ENCODE measurements at regions not wholly inside any gene's neighbourhood (a gene's known extent, or its start where the extent isn't known, plus 50 kb on each side); places are given as distances from the start of the nearest gene placed in this dataset.

DNA sequence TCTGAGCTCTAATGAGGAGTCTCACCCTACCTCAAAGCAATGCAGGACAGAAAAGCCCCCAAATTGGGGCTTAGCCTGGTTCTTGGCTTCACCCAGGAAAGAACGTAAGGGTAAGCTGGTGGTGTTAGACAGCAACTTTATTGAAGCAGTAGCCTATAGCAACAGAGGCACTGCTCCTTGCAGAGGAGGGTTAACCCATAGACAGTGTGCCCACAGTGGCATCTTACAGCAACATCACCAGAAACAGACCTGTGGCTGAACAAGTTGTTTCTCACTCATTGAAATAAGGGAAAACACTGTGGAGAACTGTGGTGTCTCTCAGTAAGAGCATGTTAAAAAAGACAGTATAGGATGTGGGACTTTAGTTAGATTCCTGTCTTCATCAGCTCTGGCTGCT, 80.4 kb upstream of the SPTLC3 start:
- Histone ChIP-seq H3K9me3 (no peaks in the 10 kb centered on the region), H3K27ac (no peak overlapping the region), H3K36me3 (no peaks in the 10 kb centered on the region), H3K4me1 (no peaks in the 10 kb centered on the region), H3K27me3 (no peaks in the 10 kb centered on the region), H3K4me3 (no peak overlapping the region)
- ATAC-seq (no peak), DNase-seq (no peak)
- intact Hi-C loops (cut with DNase I) = loop anchor here in 1 of 2 donors (5.0 kb wide), 1 partner anchor 179 kb away; no protein-coding TSS in a partner anchor
- TF ChIP-seq, protein P1, sequence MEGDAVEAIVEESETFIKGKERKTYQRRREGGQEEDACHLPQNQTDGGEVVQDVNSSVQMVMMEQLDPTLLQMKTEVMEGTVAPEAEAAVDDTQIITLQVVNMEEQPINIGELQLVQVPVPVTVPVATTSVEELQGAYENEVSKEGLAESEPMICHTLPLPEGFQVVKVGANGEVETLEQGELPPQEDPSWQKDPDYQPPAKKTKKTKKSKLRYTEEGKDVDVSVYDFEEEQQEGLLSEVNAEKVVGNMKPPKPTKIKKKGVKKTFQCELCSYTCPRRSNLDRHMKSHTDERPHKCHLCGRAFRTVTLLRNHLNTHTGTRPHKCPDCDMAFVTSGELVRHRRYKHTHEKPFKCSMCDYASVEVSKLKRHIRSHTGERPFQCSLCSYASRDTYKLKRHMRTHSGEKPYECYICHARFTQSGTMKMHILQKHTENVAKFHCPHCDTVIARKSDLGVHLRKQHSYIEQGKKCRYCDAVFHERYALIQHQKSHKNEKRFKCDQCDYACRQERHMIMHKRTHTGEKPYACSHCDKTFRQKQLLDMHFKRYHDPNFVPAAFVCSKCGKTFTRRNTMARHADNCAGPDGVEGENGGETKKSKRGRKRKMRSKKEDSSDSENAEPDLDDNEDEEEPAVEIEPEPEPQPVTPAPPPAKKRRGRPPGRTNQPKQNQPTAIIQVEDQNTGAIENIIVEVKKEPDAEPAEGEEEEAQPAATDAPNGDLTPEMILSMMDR (IDR thresholded peaks at IDR 0.05) = no peak

DNA sequence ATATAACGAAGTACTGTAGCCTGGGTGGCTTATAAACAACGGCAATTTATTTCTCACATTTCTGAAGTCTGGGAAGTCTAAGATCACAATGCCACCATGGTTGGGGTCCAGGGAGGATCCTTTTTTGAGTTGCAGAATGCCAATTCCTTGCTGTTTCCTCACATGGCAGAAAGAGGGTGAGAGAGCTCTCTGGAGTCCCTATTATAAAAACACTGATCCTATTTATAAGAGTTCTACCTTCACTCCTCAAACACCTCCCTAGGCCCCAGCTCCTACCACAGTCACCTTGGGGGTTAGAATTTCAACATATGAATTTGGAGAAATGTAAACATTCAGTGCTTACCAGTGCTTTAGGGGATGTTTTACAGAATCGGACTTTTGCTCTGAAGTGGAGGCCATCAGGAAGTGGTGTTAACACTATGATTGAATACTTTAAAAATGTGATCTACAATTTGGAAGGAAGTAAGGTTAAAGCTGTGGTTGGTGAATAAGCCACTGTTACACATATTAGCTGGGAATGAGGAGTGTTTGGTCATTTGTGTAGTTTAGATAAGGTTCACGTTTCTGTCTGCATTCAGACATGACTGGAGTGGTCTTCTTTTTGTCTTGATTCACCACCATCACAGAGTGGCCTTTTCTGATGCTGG, 79.9 kb upstream of the SPTLC3 start:
- Histone ChIP-seq H3K27ac (no peak overlapping the region), H3K4me1 (no peaks in the 10 kb centered on the region), H3K9me3 (no peaks in the 10 kb centered on the region), H3K4me3 (no peak overlapping the region), H3K36me3 (no peaks in the 10 kb centered on the region), H3K27me3 (no peaks in the 10 kb centered on the region)
- intact Hi-C loops (cut with DNase I) = loop anchor here in 1 of 2 donors (5.0 kb wide), 1 partner anchor 178 kb away; no protein-coding TSS in a partner anchor
- TF ChIP-seq, protein P1 (IDR thresholded peaks at IDR 0.05) = no peak
- DNase-seq (no peak), ATAC-seq (peak; percentile 44)

DNA sequence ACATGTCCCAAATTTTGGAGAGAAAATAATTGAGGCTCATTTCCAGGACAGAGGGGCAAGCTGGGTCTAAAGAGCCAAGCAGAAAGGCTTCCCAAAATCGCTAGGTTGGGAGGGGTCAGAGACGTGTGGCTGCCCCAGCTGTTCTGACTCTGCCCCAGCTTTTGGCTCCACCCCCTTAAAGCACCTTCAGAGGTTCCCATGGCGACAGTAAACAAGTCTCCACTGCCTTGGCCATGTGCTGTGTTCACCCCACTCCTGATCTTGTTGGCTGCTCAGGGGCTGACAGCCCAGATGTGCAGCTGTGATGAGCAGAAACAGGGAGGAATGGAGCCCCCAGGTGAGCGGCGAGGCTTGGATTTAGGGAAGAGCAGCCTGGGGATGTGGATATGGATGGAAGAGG, 72.8 kb upstream of the SPTLC3 start:
- Histone ChIP-seq H3K27me3 (no peaks in the 10 kb centered on the region), H3K27ac (no peak overlapping the region), H3K9me3 (no peaks in the 10 kb centered on the region), H3K36me3 (no peaks in the 10 kb centered on the region), H3K4me3 (no peak overlapping the region), H3K4me1 (no peaks in the 10 kb centered on the region)
- DNase-seq (no peak), ATAC-seq (peak; percentile 43)
- intact Hi-C loops (cut with DNase I) = no loop called here
- TF ChIP-seq, protein P1 (IDR thresholded peaks at IDR 0.05) = no peak

DNA sequence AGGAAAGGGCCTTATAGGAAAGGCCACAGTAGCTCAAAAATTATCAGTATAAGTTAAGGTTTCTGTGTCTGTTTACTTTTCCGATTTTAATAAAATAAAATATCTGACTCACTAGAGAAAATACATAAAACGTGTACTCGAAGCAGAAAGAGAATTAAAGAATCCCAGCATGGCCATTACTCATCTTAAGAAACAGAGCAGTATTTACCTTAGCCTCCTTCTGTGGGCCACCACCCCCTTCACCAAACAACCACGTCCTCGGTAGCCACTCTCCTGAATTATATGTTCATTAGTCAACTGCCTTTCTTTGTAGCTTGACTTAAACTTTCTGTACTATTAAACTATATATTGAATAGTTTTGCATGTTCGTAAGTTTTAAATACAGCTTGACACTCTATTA, 72.2 kb upstream of the SPTLC3 start:
- intact Hi-C loops (cut with DNase I) = no loop called here
- H3K27me3 ChIP-seq = no peaks in the 10 kb centered on the region
- TF ChIP-seq, protein P1 (IDR thresholded peaks at IDR 0.05) = no peak
- no peaks in the 10 kb centered on the region for H3K4me1 ChIP-seq
- DNase-seq (no peak), ATAC-seq (peak; percentile 58)
- H3K9me3 ChIP-seq = no peaks in the 10 kb centered on the region
- H3K27ac ChIP-seq = no peak overlapping the region
- no peaks in the 10 kb centered on the region for H3K36me3 ChIP-seq
- H3K4me3 ChIP-seq = no peak overlapping the region

DNA sequence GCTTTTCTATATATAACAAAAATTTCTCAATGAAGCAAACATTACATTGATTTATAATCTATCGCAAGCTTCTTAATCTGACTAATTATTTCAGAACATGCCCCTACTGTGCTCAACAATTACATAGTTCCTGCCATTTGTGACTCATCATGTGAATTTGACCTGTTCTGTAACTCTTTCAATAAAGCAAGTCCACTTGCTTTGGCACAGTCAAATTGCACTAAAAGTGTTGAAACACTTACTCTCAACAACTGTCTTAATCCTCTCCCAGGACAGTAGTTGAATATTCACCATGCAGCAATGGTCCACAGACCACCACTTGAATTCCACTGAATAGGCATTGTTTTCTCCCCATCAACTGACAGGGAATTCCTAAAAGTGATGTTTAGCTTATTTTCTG, 67.7 kb upstream of the SPTLC3 start:
- H3K4me3 ChIP-seq = no peak overlapping the region
- TF ChIP-seq, protein P1 (IDR thresholded peaks at IDR 0.05) = no peak
- no peaks in the 10 kb centered on the region for H3K4me1 ChIP-seq
- H3K36me3 ChIP-seq = no peaks in the 10 kb centered on the region
- intact Hi-C loops (cut with DNase I) = no loop called here
- DNase-seq = no peak
- no peak overlapping the region for H3K27ac ChIP-seq
- H3K27me3 ChIP-seq = no peaks in the 10 kb centered on the region
- ATAC-seq = no peak
- no peaks in the 10 kb centered on the region for H3K9me3 ChIP-seq

Data from left lung (tissue), 4 donors.